Transverse colon (tissue), 4 donors: ENCODE measurements at regions not wholly inside any gene's neighbourhood (a gene's known extent, or its start where the extent isn't known, plus 50 kb on each side); places are given as distances from the start of the nearest gene placed in this dataset.

ENCODE experiments used
- DNase-seq: peaks from one replicate; pipeline ENCODE4 v3.0.0-alpha.2; 2019
- H3K27ac ChIP-seq, 4 donors: fragments of 200-600 bp; sonication (generic); 2 replicates each; pipeline ENCODE4 v1.5.1; 2016 to 2018; ENCODE audit warnings: inconsistent platforms in 4 of 4
- H3K27me3 ChIP-seq: fragments of 200-600 bp; sonication (generic); 2 replicates; pipeline ENCODE4 v1.5.1; 2017; ENCODE audit warnings: inconsistent platforms
- H3K36me3 ChIP-seq, 4 donors: fragments of 200-600 bp; sonication (generic); 2 replicates each; pipeline ENCODE4 v1.5.1; 2017 to 2019; ENCODE audit warnings: inconsistent platforms in 4 of 4
- H3K4me1 ChIP-seq, 4 donors: fragments of 200-600 bp; sonication (generic); 2 replicates each; pipeline ENCODE4 v1.5.1; 2017 to 2020; ENCODE audit warnings: inconsistent platforms in 4 of 4
- H3K4me3 ChIP-seq, 4 donors: fragments of 200-600 bp; sonication (generic); 1 replicate in 1 of 4; 2 replicates in 3 of 4; pipeline versions ENCODE4 v1.5.1 to v1.6.1; 2017 to 2019; ENCODE audit warnings: inconsistent platforms in 4 of 4
- H3K9me3 ChIP-seq, 2 donors: fragments of 200-600 bp; sonication (generic); 2 replicates each; pipeline ENCODE4 v1.5.1; 2017 to 2019; ENCODE audit warnings: inconsistent platforms in 2 of 2
- EP300 ChIP-seq: sonication (generic); formaldehyde crosslinking; IDR thresholded peaks from one replicate; pipeline ENCODE4 v1.6.1; 2017; ENCODE audit warnings: antibody characterized with exemption, low read depth
- POLR2A ChIP-seq: fragments of 450-650 bp; IDR thresholded peaks from one replicate; pipeline ENCODE4 v1.6.1; 2016; ENCODE audit warnings: antibody characterized with exemption, mild to moderate bottlenecking, moderate library complexity
- POLR2AphosphoS5 ChIP-seq, 3 donors: sonication (generic); formaldehyde crosslinking; IDR thresholded peaks; one replicate each; pipeline ENCODE4 v1.6.1; 2016; ENCODE audit warnings: antibody characterized with exemption in 3 of 3
- WGBS, 2 donors: methylation state at CpG; one replicate each; pipeline ENCODE4 v1.1.5; 2018; ENCODE audit warnings: low coverage in 1 of 2; 5-methylcytosine and 5-hydroxymethylcytosine counted together
- in situ Hi-C, 4 donors: fragments of 200-750 bp; cut with MboI; loops; one replicate each; pipeline versions ENCODE4 v1.15.0 to v1.15.1; 2017; ENCODE audit warnings: low sequenced_read_pairs in 3 of 4, low pct_ligation_motif_present in 1 of 4, low pct_unique_long_range_greater_than_20kb in 1 of 4
- intact Hi-C: fragments of 100-400 bp; cut with DNase I; formaldehyde crosslinking; loops from one replicate; pipeline ENCODE4 v1.15.1; 2023; ENCODE audit warnings: low total_unique reads
- TF ChIP-seq, protein P1 (sequence below), 5 experiments: fragments of 200-600 bp in 3 of 5; fragments of 450-650 bp in 2 of 5; sonication (generic) in 3 of 5; IDR thresholded peaks; 1 replicate in 2 of 5; 2 replicates in 3 of 5; pipeline ENCODE4 v1.5.1; 2016 to 2017; ENCODE audit warnings: antibody characterized with exemption in 5 of 5, inconsistent platforms in 3 of 5, mild to moderate bottlenecking in 2 of 5, moderate library complexity in 1 of 5

DNA sequence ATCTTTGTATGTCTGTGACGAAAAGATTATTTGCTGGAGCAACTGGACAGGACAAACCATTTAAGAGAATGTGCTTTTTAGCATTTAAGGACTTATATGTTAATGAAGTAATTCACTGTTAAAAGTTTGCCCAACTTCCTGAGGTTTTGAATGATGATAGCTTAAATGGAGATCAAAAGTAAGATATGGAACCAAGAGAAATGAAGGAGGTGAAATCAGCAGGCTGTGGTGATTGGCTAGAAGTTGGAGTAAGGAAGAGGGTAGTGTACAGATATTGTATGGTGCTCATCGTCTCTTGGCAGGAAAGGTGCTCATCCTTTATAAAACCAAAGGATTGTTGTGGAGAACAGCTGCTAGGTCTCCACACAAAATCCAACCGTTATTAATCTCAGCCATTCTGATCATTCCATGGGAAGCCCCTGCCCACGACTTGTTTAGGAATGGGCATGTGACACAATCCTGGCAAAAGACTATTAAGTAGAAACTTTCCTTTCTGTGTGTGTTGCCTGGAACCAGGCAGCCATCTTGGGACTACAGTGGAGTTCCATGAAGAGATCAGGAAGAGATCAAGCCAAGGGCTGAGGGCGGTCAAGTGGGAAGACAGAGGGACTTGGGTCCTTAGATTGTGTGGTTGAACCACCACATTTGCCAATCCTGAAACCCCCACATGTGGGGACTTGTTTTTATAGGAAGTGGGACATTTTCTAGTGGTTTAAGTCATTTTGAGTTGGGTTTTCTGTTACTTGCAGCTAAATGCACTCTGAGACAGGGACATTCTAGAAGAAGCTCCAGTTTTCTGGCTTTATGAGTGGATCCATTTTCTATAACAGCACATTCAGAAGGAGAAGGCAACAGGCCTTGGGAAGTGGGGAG is 56.8 kb upstream of the CHST11 start:
- no peaks in the 10 kb centered on the region for H3K27me3 ChIP-seq
- no peak overlapping the region for H3K4me3 ChIP-seq
- no peaks in the 10 kb centered on the region for H3K36me3 ChIP-seq
- H3K9me3 ChIP-seq: no peaks in the 10 kb centered on the region
- no peaks in the 10 kb centered on the region for H3K4me1 ChIP-seq
- no peak overlapping the region for H3K27ac ChIP-seq
- 88% methylated on average over 2 to 5 of the region's 5 CpGs for WGBS, 2 donors
- in situ Hi-C loops (loop anchor here in 1 of 4 donors (25.0 kb wide), 1 partner anchor 662 kb away; no protein-coding TSS in a partner anchor), intact Hi-C loops (no loop called here)
- no peak for DNase-seq
- no peak for TF ChIP-seq EP300
- TF ChIP-seq POLR2AphosphoS5 (IDR thresholded peaks at IDR 0.05): no peak
- no peak for TF ChIP-seq POLR2A
- TF ChIP-seq, protein P1, sequence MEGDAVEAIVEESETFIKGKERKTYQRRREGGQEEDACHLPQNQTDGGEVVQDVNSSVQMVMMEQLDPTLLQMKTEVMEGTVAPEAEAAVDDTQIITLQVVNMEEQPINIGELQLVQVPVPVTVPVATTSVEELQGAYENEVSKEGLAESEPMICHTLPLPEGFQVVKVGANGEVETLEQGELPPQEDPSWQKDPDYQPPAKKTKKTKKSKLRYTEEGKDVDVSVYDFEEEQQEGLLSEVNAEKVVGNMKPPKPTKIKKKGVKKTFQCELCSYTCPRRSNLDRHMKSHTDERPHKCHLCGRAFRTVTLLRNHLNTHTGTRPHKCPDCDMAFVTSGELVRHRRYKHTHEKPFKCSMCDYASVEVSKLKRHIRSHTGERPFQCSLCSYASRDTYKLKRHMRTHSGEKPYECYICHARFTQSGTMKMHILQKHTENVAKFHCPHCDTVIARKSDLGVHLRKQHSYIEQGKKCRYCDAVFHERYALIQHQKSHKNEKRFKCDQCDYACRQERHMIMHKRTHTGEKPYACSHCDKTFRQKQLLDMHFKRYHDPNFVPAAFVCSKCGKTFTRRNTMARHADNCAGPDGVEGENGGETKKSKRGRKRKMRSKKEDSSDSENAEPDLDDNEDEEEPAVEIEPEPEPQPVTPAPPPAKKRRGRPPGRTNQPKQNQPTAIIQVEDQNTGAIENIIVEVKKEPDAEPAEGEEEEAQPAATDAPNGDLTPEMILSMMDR (IDR thresholded peaks at IDR 0.05): no peak

DNA sequence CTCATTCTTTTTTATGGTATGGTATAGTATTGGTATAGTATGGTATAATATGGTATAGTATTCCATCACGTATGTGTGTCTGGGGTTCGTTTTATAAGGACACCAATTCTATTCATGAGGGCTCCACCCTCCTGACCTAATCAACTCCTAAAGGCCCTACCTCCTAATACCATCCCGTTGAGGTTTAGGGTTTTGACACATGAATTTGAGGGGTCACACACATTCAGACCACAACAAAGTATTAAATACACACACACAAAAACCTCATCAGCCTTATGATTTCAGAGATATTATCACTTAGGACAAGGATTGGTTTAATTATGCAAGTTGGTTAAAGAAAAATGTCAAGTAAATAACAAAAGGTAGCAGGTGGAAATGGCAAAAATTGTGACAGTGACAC is 54.1 kb upstream of the CHST11 start:
- 78 to 94% methylated on average over 2 to 3 of the region's 3 CpGs for WGBS, 2 donors
- H3K27ac ChIP-seq: no peak overlapping the region
- DNase-seq: no peak
- in situ Hi-C loops: no loop called here
- H3K4me3 ChIP-seq: no peak overlapping the region
- no peaks in the 10 kb centered on the region for H3K27me3 ChIP-seq
- H3K36me3 ChIP-seq: no peaks in the 10 kb centered on the region
- H3K4me1 ChIP-seq: no peaks in the 10 kb centered on the region
- H3K9me3 ChIP-seq: no peaks in the 10 kb centered on the region
- intact Hi-C loops: no loop called here
- TF ChIP-seq, protein P1 (IDR thresholded peaks at IDR 0.05): no peak
- TF ChIP-seq EP300 (no peak), POLR2AphosphoS5 (IDR thresholded peaks at IDR 0.05) (no peak), POLR2A (no peak)

DNA sequence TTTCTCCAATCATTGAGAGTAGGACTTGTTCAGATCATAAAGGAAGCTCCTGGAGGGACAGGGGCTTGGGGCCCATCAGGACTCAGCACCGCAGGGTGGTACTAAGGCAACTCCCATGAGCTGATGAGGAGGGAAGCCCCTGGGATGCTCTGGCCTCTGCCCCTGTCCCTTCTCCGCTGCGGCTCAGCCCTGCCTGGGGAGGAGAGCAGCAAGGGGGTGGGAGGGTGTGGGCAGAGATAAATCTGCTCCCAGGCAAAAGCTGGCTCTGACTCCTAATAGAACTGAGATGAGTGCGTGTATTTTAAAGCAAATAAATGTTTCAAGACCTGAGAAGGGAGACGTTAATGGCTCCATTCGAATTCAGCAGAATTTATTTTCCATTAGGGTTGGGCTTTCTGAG is 52.0 kb upstream of the CHST11 start:
- DNase-seq: no peak
- Histone ChIP-seq H3K36me3 (no peaks in the 10 kb centered on the region), H3K4me1 (no peaks in the 10 kb centered on the region), H3K9me3 (no peaks in the 10 kb centered on the region), H3K27me3 (no peaks in the 10 kb centered on the region), H3K27ac (no peak overlapping the region), H3K4me3 (no peak overlapping the region)
- in situ Hi-C loops: no loop called here
- intact Hi-C loops: no loop called here
- TF ChIP-seq EP300: no peak
- TF ChIP-seq, protein P1 (IDR thresholded peaks at IDR 0.05): no peak
- TF ChIP-seq POLR2A: no peak
- no peak for TF ChIP-seq POLR2AphosphoS5 (IDR thresholded peaks at IDR 0.05)
- WGBS, 2 donors: 80 to 86% methylated on average over 2 to 6 of the region's 6 CpGs

DNA sequence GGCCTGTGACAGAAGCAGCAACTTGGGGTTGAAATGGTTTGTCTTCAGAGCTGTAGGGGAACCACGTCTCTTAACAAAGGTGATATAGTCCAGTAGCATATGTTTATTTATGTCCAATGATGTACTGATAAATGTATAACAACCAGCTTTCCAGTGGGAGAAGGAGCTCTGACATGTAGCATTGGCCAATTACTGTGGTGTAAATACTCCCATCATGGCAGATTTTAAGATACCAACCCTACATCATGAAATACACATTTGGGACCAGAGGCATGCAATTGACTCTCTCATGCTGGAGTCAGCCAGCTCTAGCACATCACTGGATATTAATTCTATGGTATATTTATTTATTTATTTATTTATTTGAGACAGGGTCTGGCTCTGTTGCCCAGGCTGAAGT is 50.6 kb upstream of the CHST11 start:
- no peaks in the 10 kb centered on the region for H3K27me3 ChIP-seq
- H3K4me3 ChIP-seq: no peak overlapping the region
- no peaks in the 10 kb centered on the region for H3K4me1 ChIP-seq
- WGBS, 2 donors: 89 to 100% methylated on average over 1 of the region's 1 CpG
- H3K36me3 ChIP-seq: no peaks in the 10 kb centered on the region
- H3K27ac ChIP-seq: no peak overlapping the region
- TF ChIP-seq EP300: no peak
- no peak for TF ChIP-seq POLR2AphosphoS5 (IDR thresholded peaks at IDR 0.05)
- TF ChIP-seq POLR2A: no peak
- TF ChIP-seq, protein P1 (IDR thresholded peaks at IDR 0.05): no peak
- intact Hi-C loops: no loop called here
- in situ Hi-C loops: no loop called here
- no peak for DNase-seq
- H3K9me3 ChIP-seq: no peaks in the 10 kb centered on the region
